ENCODE measurements at regions not wholly inside any gene's neighbourhood (a gene's known extent, or its start where the extent isn't known, plus 50 kb on each side); places are given as distances from the start of the nearest gene placed in this dataset.
"Not testable (repeated sequence)": the region's sequence is repeated elsewhere in the genome, so short reads cannot be mapped to it uniquely, and the experiment has no call there.

DNA sequence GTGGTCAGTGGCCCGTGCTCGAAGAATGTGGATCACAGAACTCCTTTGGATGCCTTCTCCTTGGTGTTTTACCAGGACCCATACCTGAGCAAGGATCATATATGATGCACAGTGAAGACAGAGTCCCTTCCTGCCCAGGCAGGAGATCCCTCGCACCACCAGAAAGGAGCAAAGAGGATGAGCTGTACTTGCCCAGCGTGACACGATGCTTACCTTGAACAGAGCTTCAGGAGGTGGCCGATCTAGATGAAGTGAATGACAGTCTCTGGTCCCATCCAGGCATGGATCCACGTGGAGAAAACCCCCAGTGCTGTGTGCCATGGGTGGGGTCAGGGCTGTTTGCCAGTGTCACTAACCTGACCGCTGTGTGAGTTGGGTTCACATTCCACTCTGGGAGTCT is 455.4 kb downstream of the GADD45G start:
- no peak for DNase-seq (ENCODE audit: low spot score)

GRCh38 chr9:90061187-90061586 is 456.4 kb downstream of the GADD45G start:
- no peak for DNase-seq (ENCODE audit: low spot score)

GRCh38 chr9:90062982-90063381 is 458.2 kb downstream of the GADD45G start:
- DNase-seq (ENCODE audit: low spot score): no peak

DNA sequence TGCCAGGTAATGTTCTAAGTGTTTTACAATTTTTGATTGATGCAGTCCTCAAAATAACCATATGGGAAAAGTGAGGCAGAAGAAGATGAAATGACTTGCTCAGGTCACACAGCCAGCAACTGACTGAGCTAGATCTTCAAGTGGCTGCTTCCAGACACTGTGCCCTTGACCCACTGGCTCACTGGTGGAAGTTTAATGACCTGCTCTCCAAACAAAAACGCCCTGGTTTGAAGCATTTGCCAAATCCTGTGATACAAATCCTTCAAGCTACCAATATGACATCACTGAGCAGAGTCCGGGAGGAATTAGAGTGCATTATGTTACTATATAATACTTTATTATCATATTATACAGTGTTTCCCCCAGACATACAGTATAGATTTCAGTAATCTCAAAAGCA is 459.4 kb downstream of the GADD45G start:
- no peak for DNase-seq (ENCODE audit: low spot score)

GRCh38 chr9:90064971-90065370 is 460.2 kb downstream of the GADD45G start:
- no peak for DNase-seq (ENCODE audit: low spot score)

DNA sequence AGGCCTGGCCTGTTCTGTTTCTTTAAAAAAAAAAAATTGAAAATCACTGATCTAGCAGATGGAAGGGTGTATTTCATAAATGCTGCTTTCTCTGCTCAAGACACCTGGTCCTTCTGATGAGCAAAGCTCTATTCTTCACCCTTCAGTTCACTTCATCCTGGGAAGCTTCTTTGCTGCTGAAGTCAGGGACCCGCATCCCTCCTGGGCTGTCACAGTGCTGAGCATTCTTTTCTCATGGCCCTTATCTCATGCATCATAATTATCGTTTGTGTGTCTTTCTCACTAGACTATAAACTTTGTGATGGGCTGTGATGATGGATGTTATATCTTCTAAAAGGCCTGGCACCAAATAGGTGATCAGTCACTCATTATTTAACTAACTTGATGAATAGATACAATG is 461.0 kb downstream of the GADD45G start:
- no peak for DNase-seq (ENCODE audit: low spot score)

- DNase-seq (ENCODE audit: low spot score): no peak
These were observed 464.3 kb downstream of the GADD45G start for GRCh38 chr9:90069085-90069484.

DNA sequence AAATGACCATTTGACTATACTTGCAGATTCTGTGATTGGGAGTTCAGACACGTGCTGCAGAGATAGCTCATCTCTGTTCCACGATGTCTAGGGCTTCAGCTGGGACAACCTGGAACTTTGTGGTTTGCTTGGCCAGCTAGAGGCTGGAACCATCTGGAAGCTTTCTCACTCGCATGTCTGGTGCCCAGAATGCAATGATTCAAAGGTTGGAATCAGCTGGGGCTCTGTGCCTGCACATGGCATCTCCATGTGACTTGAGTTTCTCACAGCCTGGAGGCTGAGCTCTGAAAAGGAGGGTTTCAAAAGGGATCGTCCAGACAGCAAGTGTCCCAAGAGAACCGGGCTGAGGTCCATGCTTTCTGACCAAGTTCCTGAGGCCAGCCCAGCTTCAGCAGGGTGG is 465.2 kb downstream of the GADD45G start:
- no peak for DNase-seq (ENCODE audit: low spot score)

- DNase-seq (ENCODE audit: low spot score): no peak
These were observed 465.7 kb downstream of the GADD45G start for GRCh38 chr9:90070469-90070868.

DNA sequence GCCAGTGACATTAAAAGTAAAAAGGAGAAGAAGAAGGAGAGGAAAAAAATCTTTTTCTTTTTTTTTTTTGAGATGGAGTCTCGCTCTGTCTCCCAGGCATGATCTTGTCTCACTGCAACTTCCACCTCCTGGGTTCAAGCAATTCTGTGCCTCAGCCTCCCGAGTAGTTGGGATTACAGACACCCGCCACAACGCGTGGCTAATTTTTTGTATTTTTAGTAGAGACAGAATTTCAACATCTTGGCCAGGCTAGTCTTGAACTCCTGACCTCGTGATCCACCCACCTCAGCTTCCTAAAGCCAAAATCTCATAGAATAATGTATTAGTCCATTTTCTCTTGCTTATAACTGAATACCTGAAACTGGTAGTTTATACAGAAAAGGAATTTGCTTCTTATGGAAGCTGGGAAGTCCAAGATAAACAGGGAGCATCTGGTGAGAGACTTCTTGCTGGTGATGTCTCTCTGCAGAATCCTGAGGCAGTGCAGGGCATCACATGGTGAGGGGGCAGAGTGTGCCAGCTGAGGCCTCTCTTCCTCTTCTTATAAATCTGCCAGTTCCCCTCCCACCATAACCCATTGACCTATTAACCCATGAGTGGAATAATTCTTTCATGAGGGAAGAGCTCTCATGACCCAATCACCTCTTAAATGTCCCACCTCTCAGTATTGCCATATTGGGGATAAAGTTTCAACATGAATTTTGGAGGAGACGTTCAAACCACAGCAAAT is 466.3 kb downstream of the GADD45G start:
- DNase-seq (ENCODE audit: low spot score): no peak

DNA sequence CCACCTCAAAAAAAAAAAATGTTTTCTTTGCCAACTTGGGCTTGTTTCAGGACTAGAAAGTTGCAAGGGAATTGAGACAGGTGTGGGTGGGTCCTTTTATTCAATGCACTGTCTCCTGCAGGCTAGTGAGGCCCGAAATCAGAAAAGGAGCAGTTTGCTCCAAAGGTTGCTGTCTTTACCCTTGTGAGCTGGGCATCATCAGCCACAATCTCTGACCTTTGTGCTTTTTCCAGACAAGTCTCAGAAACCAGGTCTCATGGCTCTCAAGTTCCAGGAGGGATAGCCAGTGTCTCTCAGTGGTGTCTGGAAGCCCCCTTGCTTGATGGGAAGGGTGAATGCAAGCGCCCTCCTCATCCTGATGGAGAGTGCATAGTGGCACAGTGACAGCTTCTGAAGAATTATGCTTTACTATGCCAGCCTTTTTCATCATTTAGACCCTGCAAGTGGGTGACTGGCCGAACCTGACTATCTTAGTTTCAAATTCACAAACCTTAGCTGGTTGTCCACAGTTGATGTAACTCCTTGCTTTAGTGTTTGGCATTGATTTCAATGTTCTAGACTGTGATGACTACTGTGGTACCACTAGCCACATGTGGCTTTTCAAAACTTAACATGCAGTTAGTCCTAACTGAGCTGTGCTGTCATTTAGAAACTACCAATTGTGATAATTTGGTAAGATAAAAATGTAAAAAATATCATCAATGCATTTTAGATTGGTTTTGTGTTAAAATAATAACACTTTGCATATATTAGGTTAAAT is 468.6 kb downstream of the GADD45G start:
- no peak for DNase-seq (ENCODE audit: low spot score)

GRCh38 chr9:90074316-90074962 is 469.6 kb downstream of the GADD45G start:
- no peak for DNase-seq (ENCODE audit: low spot score)

- not testable (repeated sequence) for DNase-seq (ENCODE audit: low spot score)
These were observed 472.8 kb downstream of the GADD45G start for GRCh38 chr9:90077598-90077997.

DNA sequence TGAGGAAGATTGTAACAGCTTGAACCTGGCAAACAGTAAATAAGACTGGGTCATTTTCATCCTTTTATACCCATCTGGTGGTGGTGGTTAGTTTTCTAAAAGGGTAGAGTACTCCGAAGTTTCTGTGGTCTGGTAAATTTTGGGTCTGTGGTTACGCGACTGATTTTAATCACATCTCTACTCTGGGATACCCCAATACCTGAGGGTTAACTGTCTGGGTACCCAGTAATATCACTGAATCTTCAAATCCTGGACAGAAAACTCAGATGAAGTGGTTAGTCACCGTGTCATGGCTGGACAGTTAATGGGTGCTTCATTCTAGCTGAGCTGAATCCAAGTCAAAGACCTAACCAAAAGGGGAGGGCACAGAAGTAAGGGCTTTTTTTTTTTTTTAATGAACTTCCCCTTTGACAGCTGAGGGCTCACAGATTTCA is 474.2 kb downstream of the GADD45G start:
- no peak for DNase-seq (ENCODE audit: low spot score)

- DNase-seq (ENCODE audit: low spot score): no peak
These were observed 480.8 kb downstream of the GADD45G start for GRCh38 chr9:90085633-90086032.

GRCh38 chr9:90086101-90086511 is 481.3 kb downstream of the GADD45G start:
- no peak for DNase-seq (ENCODE audit: low spot score)

DNA sequence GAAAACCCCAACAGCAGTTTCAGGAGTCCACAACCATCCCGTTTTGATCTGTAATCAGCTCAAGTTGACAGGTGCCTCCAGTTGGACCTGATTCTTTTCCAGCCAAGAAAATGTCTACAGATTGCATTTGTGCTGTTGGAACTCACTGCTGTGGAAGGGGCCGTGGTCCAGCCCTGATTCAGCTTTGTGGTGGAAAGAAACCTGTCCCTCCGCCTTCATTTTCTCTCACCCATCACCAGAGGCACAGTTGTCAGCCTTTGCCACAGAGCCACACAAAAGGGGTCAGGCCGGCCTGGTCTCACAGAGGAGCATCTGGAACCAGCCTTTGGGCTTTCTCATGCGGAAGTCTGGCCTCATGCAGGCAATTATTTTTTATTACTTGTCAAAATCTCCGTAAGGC is 483.6 kb downstream of the GADD45G start:
- no peak for DNase-seq (ENCODE audit: low spot score)

DNA sequence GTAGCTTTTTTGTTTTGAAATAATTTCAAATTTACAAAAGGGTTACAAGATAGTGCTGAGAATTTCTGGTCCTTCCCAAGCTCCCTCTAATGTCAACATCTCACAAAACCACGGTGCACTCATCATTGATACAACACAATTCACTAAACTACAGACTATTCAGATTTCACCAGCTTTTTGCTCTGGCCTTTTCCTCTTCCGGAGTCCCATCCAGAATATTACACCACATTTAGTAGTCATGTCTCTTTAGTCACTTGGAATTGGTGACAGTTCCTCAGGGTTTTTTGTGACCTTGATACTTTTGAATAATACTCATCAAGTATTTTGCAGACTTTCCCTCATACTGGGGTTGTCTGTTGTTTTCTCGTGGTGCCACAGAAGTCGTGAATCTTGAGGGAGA is 484.0 kb downstream of the GADD45G start:
- DNase-seq (ENCODE audit: low spot score): no peak

DNA sequence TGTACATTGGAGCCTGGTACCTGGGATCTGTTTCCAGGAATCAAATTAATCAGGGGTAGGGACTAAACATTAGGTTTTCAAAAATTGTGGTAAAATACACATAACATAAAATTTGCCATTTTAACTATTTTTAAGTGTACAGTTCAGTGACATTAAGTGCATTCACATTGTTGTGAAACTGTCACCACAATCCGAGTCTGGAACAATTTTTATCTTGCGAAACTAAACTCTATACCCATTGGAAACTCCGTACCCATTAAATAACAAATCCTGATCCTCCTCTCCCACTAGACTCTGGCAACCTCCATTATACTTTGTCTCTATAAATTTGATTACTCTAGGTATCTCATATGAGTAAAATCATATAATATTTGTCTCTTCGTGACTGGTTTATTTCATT is 486.2 kb downstream of the GADD45G start:
- DNase-seq (ENCODE audit: low spot score): no peak

DNA sequence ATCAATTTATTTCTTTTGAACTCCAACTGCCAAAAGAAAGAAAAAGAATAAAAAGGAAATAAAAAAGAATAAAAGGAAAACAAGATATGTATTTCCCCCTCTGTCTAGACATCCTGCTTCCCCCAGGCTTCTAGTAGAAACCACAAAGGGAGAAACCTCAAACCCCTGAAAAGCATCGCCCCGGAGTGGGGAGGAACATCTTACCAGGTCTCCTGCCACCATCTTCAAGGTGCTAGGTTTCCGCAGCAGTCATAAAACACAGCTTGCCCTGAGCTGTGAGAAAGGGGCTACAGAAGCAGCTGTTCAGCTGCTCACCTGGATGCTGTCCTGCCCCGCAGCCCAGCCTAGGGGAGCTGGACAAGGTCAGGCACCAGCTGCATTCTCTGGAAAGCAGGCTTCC is 487.7 kb downstream of the GADD45G start:
- no peak for DNase-seq (ENCODE audit: low spot score)

GRCh38 chr9:90095682-90096081 is 490.9 kb downstream of the GADD45G start:
- no peak for DNase-seq (ENCODE audit: low spot score)

- no peak for DNase-seq (ENCODE audit: low spot score)
These were observed 492.4 kb downstream of the GADD45G start for GRCh38 chr9:90097237-90097636.

GRCh38 chr9:90098408-90098807 is 493.6 kb downstream of the GADD45G start:
- DNase-seq (ENCODE audit: low spot score): no peak
